ENCODE measurements at regions not wholly inside any gene's neighbourhood (a gene's known extent, or its start where the extent isn't known, plus 50 kb on each side); places are given as distances from the start of the nearest gene placed in this dataset.

DNA sequence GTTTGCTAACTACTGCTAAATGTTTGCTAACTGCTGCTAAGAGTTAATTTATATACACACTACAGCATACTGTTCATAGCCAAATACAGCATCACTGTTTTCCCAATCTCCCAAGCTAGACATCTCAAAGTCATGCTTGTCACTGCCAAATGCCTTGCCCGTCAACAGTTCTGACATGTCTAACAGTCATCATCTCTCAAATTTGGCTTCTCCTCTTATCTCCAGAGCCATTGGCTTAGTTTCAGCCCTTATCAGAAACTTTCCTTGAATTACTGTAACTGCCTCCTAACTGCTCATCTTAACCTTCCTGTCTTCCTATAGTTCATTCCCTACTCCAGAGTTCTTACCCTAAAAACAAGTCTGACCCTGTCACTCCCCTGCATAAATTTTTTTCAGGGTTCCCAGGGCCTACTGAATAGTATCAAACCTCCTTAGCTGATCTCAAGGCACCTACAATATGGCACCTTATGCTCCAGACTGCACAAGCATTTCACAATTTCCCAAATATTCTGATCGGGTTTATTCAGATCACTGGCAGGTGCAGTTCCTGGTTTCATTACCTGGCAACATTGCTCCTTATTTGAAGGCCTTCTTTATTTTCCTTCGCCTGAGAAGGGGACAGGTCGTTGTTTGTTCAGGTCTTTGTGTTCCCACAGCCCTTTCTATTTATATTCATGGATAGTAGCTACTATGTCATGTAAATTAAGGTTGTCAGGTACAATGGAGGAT, 55.9 kb upstream of the ANKRD55 start:
- no peak for DNase-seq
- POLR2A ChIA-PET: interaction anchor here (0.6 kb wide), 1 partner anchor 407 kb away, joined by 3 read pairs; no protein-coding TSS in a partner anchor
- CTCF ChIA-PET: no interaction called here

DNA sequence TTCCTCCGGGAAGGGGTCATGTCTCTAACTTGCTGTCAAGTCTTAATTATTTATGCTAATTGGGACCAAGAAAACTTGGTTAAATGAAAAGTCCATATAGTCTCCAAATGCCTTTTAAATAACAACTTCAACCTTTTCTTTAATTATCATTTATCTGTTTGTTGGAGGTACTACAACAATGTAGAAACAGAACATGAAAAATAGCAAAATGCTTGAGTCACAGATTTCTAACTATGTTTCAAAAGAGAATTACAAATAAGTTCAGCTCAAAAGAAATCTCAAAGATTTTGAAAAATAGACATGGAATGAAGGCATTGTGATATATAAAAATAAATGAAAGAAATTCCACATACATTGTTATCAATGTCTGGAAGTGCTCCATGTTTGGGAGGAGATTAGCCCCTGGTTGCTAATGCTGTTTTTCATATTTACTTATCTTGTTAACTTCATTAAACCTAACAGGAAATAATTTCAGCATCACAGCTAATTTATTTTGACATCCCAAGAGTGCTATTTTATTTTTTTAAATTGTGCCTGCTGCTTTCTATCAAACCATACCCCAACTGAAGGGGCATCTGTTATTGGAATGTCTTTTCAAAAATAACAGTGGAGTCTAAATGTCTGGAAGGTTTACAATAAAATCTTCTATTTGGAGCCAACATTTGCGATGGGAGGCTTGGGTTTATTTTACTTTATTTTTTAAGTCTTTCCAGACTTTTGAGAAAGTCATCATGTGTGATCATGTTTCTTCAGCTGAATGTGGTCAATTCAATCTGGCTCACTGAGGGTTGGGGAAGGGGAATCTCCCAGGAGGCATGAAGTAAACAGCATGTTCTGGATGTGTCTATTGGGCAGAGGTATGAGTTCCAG, 53.1 kb upstream of the ANKRD55 start:
- no peaks in the 10 kb centered on the region for H3K36me3 ChIP-seq (ENCODE audit: insufficient read depth, low read length)
- H3K27me3 Mint-ChIP-seq: no peaks in the 10 kb centered on the region
- DNase-seq: no peak
- TF ChIP-seq, protein P1, sequence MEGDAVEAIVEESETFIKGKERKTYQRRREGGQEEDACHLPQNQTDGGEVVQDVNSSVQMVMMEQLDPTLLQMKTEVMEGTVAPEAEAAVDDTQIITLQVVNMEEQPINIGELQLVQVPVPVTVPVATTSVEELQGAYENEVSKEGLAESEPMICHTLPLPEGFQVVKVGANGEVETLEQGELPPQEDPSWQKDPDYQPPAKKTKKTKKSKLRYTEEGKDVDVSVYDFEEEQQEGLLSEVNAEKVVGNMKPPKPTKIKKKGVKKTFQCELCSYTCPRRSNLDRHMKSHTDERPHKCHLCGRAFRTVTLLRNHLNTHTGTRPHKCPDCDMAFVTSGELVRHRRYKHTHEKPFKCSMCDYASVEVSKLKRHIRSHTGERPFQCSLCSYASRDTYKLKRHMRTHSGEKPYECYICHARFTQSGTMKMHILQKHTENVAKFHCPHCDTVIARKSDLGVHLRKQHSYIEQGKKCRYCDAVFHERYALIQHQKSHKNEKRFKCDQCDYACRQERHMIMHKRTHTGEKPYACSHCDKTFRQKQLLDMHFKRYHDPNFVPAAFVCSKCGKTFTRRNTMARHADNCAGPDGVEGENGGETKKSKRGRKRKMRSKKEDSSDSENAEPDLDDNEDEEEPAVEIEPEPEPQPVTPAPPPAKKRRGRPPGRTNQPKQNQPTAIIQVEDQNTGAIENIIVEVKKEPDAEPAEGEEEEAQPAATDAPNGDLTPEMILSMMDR (IDR thresholded peaks at IDR 0.05): no peak
- POLR2A ChIA-PET: no interaction called here
- ATAC-seq (ENCODE audit: poor library complexity): no peak
- H3K27me3 ChIP-seq (ENCODE audit: control insufficient read depth in 1 of 2, insufficient read depth in 2 of 2, low read length in 2 of 2): no peaks in the 10 kb centered on the region
- no peaks in the 10 kb centered on the region for H3K9me3 Mint-ChIP-seq
- no peak overlapping the region for H3K27ac Mint-ChIP-seq
- no peak overlapping the region for H3K4me3 Mint-ChIP-seq
- peaks cover 8% of the 10 kb centered on the region for H3K4me1 Mint-ChIP-seq (ENCODE audit: low read depth)
- no peaks in the 10 kb centered on the region for H3K36me3 Mint-ChIP-seq (ENCODE audit: low read depth)
- no peaks in the 10 kb centered on the region for H3K9me3 ChIP-seq (ENCODE audit: control insufficient read depth in 1 of 2, insufficient read depth in 1 of 2, low read length in 2 of 2)
- intact Hi-C loops (cut with DNase I, micrococcal nuclease): no loop called here
- no peaks in the 10 kb centered on the region for H3K4me1 ChIP-seq (ENCODE audit: insufficient read depth, low read length)
- no peak overlapping the region for H3K4me3 ChIP-seq (ENCODE audit: low read length)
- no peak overlapping the region for H3K27ac ChIP-seq (ENCODE audit: low read depth in 1 of 2, low read length in 2 of 2)
- CTCF ChIA-PET: no interaction called here

More for the DNA sequence above, 55.9 kb upstream of the ANKRD55 start:
- Histone ChIP-seq H3K27me3 (ENCODE audit: control insufficient read depth in 1 of 2, insufficient read depth in 2 of 2, low read length in 2 of 2) (no peaks in the 10 kb centered on the region), H3K4me1 (ENCODE audit: insufficient read depth, low read length) (no peaks in the 10 kb centered on the region), H3K9me3 (ENCODE audit: control insufficient read depth in 1 of 2, insufficient read depth in 1 of 2, low read length in 2 of 2) (no peaks in the 10 kb centered on the region), H3K4me3 (ENCODE audit: low read length) (no peak overlapping the region), H3K36me3 (ENCODE audit: insufficient read depth, low read length) (no peaks in the 10 kb centered on the region), H3K27ac (ENCODE audit: low read depth in 1 of 2, low read length in 2 of 2) (no peak overlapping the region)
- Mint-ChIP-seq H3K4me1 (ENCODE audit: low read depth) (peaks cover 8% of the 10 kb centered on the region), H3K4me3 (no peak overlapping the region), H3K9me3 (no peaks in the 10 kb centered on the region), H3K36me3 (ENCODE audit: low read depth) (no peaks in the 10 kb centered on the region), H3K27ac (no peak overlapping the region), H3K27me3 (no peaks in the 10 kb centered on the region)
- TF ChIP-seq, protein P1 (IDR thresholded peaks at IDR 0.05): no peak
- intact Hi-C loops (cut with DNase I, micrococcal nuclease): no loop called here
- no peak for ATAC-seq (ENCODE audit: poor library complexity)

DNA sequence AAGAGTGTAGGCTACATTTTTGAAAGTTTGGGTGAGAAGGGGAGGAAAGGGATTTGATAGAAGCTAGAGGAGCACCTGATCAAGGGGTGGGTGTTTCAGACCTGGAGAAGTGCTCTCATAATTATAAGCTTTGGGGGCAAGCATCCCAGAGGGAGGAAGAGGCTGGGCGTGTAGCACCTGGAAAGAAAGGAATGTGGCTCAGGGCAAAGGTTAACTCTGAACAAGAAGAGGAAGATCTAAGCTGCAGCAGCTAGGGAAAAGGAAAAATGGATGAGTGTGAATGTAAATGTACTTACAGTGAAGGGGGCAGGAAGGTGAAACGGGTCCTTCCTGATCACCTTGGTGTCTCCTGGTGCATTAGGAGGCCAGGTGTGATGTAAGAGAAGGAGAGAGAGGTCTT, 49.8 kb upstream of the ANKRD55 start:
- no peaks in the 10 kb centered on the region for H3K9me3 Mint-ChIP-seq
- no peak overlapping the region for H3K4me3 Mint-ChIP-seq
- CTCF ChIA-PET: no interaction called here
- no peak overlapping the region for H3K27ac Mint-ChIP-seq
- H3K27ac ChIP-seq (ENCODE audit: low read depth in 1 of 2, low read length in 2 of 2): no peak overlapping the region
- DNase-seq (no peak), ATAC-seq (ENCODE audit: poor library complexity) (no peak)
- TF ChIP-seq, protein P1 (IDR thresholded peaks at IDR 0.05): no peak
- no peaks in the 10 kb centered on the region for H3K4me1 ChIP-seq (ENCODE audit: insufficient read depth, low read length)
- no peak overlapping the region for H3K4me3 ChIP-seq (ENCODE audit: low read length)
- no peaks in the 10 kb centered on the region for H3K27me3 Mint-ChIP-seq
- POLR2A ChIA-PET: no interaction called here
- no peaks in the 10 kb centered on the region for H3K9me3 ChIP-seq (ENCODE audit: control insufficient read depth in 1 of 2, insufficient read depth in 1 of 2, low read length in 2 of 2)
- H3K27me3 ChIP-seq (ENCODE audit: control insufficient read depth in 1 of 2, insufficient read depth in 2 of 2, low read length in 2 of 2): no peaks in the 10 kb centered on the region
- H3K36me3 Mint-ChIP-seq (ENCODE audit: low read depth): no peaks in the 10 kb centered on the region
- no peaks in the 10 kb centered on the region for H3K4me1 Mint-ChIP-seq (ENCODE audit: low read depth)
- no peaks in the 10 kb centered on the region for H3K36me3 ChIP-seq (ENCODE audit: insufficient read depth, low read length)
- intact Hi-C loops (cut with DNase I, micrococcal nuclease): no loop called here

Data from CD4-positive, alpha-beta T cell (primary cell).